ENCODE measurements at regions not wholly inside any gene's neighbourhood (a gene's known extent, or its start where the extent isn't known, plus 50 kb on each side); places are given as distances from the start of the nearest gene placed in this dataset.

- no peak for DNase-seq
Observed at GRCh38 chr3:139285691-139286090, 58.1 kb upstream of the MRPS22 start.

- no peak for DNase-seq
Observed at GRCh38 chr3:139286241-139286640, 57.6 kb upstream of the MRPS22 start.

- DNase-seq = no peak
Observed at GRCh38 chr3:139286825-139287224, 57.0 kb upstream of the MRPS22 start.

GRCh38 chr3:139287557-139287956 is 56.3 kb upstream of the MRPS22 start:
- no peak for DNase-seq

GRCh38 chr3:139288266-139288821 is 55.5 kb upstream of the MRPS22 start:
- DNase-seq = no peak

GRCh38 chr3:139289860-139290524 is 53.8 kb upstream of the MRPS22 start:
- no peak for DNase-seq

GRCh38 chr3:139291276-139292051 is 52.4 kb upstream of the MRPS22 start:
- DNase-seq = no peak

GRCh38 chr3:139292192-139292591 is 51.6 kb upstream of the MRPS22 start:
- no peak for DNase-seq

- no peak for DNase-seq
Observed at GRCh38 chr3:139292711-139293664, 50.8 kb upstream of the MRPS22 start.

- DNase-seq = no peak
Observed at GRCh38 chr3:139293665-139294023, 50.2 kb upstream of the MRPS22 start.

Measured in SHP77 (cell line).